ENCODE measurements at regions not wholly inside any gene's neighbourhood (a gene's known extent, or its start where the extent isn't known, plus 50 kb on each side); places are given as distances from the start of the nearest gene placed in this dataset.

DNA sequence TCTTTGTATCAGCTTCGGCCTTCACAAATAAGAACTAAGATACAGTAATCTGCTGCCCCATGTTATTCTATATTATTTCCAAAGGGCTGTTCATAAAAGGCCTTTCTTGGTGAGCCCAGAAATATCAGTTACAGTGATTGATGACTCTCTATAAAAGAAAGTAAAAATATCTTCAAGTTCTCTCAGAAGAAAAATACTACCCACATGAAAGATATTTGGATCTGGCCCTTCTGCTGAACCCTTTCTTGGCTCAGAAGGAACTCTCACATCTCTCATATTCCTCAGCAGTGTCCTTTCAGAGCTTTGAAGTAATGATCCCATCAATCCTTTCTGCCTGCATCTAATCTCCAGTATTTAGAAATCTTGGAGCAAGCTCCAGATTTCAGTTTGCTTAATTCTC is 76.3 kb upstream of the SLITRK1 start:
- no peak for DNase-seq

DNA sequence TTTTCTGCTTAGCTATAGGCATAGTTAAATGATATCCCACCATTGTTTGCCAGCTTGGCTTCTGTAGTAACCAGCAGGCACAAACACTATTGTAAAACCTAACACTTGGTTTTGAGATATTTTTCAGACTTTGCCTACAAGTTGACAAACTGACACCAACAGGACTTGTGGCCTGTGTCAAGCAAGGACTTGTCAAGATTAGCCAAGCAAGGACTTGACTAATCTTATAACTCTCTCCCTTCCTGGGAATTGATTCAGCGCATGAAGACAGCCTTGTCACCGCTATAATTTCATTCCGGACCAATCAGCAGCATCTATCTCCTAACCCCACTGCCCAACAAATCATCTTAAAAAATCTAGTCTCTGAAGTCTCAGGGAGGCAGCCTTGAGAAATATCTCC is 72.7 kb upstream of the SLITRK1 start:
- no peak for DNase-seq

GRCh38 chr13:83953916-83954315 is 71.6 kb upstream of the SLITRK1 start:
- no peak for DNase-seq

DNA sequence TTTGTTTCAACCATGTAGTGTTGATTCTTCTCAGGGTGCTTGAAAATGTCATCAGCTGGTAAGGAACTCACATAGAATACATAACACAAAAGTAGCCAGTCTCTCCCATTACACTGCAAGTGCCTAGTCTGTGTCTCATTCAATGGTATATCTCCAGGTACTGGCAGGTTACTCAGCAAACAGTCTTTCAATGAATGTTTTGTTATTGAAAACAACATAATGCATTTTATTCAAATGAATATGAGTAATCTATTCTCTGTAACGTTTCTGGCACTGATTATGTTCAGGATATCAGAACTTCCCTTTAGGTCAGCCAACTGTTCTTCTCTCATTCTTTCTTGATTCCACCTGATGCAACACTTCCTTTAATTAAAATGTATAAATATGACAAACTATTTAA is 68.0 kb upstream of the SLITRK1 start:
- no peak for DNase-seq

DNA sequence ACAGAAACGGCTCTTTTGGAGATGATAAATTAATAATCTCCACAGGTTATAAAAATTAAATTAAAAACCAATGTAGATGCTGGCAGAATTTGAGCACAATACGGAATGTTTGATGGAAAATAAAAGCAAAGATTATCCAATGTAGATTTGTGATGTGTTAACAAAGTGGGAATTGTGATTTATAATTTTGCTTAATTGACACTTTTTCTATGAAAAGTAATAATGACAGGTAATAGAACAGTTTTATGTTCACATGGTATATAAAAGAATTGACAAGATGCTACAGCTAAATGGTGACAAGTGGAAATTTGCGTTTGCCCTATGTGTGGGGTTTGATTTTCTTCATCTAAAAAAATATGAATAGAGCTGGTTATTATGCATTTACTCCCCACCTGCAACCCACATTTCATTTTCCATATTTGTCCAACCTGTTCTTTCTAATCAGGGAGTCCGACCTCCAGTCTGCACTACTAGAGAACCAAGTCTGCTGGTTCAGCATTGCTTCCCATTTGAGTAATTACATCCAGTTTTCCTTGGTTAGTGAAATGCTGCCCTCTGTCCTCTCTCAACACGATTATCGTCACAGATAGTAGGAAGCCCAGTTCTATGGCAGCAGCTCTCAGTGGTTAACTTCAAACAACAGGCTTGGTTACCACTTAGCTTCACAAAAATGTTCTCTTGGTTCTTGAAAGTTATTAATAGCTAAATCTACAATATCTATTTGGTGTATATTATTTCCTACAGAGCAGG is 61.4 kb upstream of the SLITRK1 start:
- DNase-seq = no peak

DNA sequence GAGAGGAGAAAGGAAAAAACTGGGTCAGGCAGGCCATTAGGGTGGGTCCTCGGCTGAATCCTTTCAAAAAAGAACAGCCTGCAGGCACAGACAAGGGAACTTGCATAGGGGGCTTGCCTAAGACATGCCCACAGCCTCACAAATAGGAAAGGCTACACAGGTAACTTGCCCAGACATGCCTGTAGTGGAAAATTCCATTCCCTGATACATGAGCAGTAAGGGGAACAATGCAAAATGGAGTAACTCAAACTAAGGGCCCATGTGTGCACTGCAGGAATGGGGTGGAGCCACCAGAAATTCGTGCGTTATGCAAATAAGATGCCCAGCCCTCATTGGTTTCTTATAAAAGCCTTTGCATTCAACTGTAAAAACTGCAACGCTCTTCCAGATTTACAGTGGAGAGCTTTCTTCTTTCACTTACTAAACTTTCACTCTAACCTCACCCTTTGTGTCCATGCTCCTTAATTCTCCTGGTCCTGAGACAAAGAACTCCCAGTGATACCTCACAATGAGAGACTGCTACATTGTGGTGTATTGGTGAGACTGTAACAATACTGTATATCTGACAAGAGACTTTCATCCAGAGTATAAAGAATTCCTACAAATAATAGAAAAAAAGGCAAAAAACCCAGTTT is 59.5 kb upstream of the SLITRK1 start:
- no peak for DNase-seq

DNA sequence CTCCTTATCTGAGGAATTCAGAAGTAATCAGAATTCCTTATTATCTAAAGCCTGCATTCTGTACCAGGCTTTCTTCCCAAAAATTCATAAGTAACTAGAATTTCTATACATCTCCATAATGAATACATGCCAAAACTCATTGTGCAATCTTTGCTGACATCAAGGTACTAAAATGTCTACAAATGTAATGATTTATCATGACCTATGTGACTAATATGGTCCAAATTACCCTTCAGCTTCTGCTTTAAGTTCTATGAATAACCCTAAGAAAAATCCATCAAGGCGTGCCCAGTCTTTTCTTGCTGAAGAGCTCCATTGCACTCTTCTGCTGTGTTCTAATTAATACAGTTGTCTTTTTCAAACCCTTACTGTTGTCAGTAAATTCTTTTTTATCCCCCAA is 58.5 kb upstream of the SLITRK1 start:
- DNase-seq = no peak

DNA sequence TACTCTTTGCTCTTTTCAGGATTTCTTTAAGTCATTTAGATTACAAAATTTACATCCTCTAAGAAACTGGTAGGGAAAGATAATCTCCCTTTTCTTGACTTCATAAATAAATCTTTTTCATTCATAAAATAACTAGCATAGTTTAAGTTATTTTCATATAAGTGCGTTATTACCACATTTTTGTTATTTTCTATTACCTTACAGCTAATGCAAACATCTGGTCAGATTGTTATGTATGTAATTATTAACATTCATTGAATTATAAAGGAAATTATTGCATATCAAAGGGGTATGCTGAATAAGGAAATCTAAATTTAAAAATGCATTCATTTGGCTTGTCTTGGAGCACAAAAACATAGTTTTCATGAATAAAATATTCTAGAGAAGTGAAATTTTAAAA is 55.3 kb upstream of the SLITRK1 start:
- DNase-seq = no peak

DNA sequence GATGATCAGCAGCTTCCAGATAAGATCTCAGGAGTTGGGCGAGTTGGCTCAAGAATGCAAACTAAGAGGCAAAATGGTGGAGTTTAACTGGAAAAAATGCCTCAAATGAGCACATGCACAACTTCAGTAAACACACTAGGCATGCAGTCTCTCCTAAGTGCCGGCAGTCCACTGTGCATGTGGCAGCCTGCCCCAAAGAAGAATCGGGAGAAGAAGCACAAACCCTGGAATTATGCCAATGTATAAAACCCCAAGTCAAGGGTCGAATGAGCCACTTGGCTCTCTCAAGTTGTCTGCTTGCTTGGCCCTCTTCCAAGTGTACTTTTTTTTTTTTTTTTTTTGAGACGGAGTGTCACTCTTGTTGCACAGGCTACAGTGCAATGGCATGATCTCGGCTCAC is 53.3 kb upstream of the SLITRK1 start:
- DNase-seq = no peak

Measured in left hindlimb (tissue), 1 donor.